Transverse colon (tissue), 4 donors: ENCODE measurements at regions not wholly inside any gene's neighbourhood (a gene's known extent, or its start where the extent isn't known, plus 50 kb on each side); places are given as distances from the start of the nearest gene placed in this dataset.

Experiments
- DNase-seq: peaks from one replicate; pipeline ENCODE4 v3.0.0-alpha.2; 2019
- H3K27ac ChIP-seq, 4 donors: fragments of 200-600 bp; sonication (generic); 2 replicates each; pipeline ENCODE4 v1.5.1; 2016 to 2018; ENCODE audit warnings: inconsistent platforms in 4 of 4
- H3K27me3 ChIP-seq: fragments of 200-600 bp; sonication (generic); 2 replicates; pipeline ENCODE4 v1.5.1; 2017; ENCODE audit warnings: inconsistent platforms
- H3K36me3 ChIP-seq, 4 donors: fragments of 200-600 bp; sonication (generic); 2 replicates each; pipeline ENCODE4 v1.5.1; 2017 to 2019; ENCODE audit warnings: inconsistent platforms in 4 of 4
- H3K4me1 ChIP-seq, 4 donors: fragments of 200-600 bp; sonication (generic); 2 replicates each; pipeline ENCODE4 v1.5.1; 2017 to 2020; ENCODE audit warnings: inconsistent platforms in 4 of 4
- H3K4me3 ChIP-seq, 4 donors: fragments of 200-600 bp; sonication (generic); 1 replicate in 1 of 4; 2 replicates in 3 of 4; pipeline versions ENCODE4 v1.5.1 to v1.6.1; 2017 to 2019; ENCODE audit warnings: inconsistent platforms in 4 of 4
- H3K9me3 ChIP-seq, 2 donors: fragments of 200-600 bp; sonication (generic); 2 replicates each; pipeline ENCODE4 v1.5.1; 2017 to 2019; ENCODE audit warnings: inconsistent platforms in 2 of 2
- CTCF ChIP-seq, 5 experiments: fragments of 200-600 bp in 3 of 5; fragments of 450-650 bp in 2 of 5; sonication (generic) in 3 of 5; IDR thresholded peaks; 1 replicate in 2 of 5; 2 replicates in 3 of 5; pipeline ENCODE4 v1.5.1; 2016 to 2017; ENCODE audit warnings: antibody characterized with exemption in 5 of 5, inconsistent platforms in 3 of 5, mild to moderate bottlenecking in 2 of 5, moderate library complexity in 1 of 5
- EP300 ChIP-seq: sonication (generic); formaldehyde crosslinking; IDR thresholded peaks from one replicate; pipeline ENCODE4 v1.6.1; 2017; ENCODE audit warnings: antibody characterized with exemption, low read depth
- POLR2A ChIP-seq: fragments of 450-650 bp; IDR thresholded peaks from one replicate; pipeline ENCODE4 v1.6.1; 2016; ENCODE audit warnings: antibody characterized with exemption, mild to moderate bottlenecking, moderate library complexity
- POLR2AphosphoS5 ChIP-seq, 3 donors: sonication (generic); formaldehyde crosslinking; IDR thresholded peaks; one replicate each; pipeline ENCODE4 v1.6.1; 2016; ENCODE audit warnings: antibody characterized with exemption in 3 of 3
- WGBS, 2 donors: methylation state at CpG; one replicate each; pipeline ENCODE4 v1.1.5; 2018; ENCODE audit warnings: low coverage in 1 of 2; 5-methylcytosine and 5-hydroxymethylcytosine counted together
- in situ Hi-C, 4 donors: fragments of 200-750 bp; cut with MboI; loops; one replicate each; pipeline versions ENCODE4 v1.15.0 to v1.15.1; 2017; ENCODE audit warnings: low sequenced_read_pairs in 3 of 4, low pct_ligation_motif_present in 1 of 4, low pct_unique_long_range_greater_than_20kb in 1 of 4
- intact Hi-C: fragments of 100-400 bp; cut with DNase I; formaldehyde crosslinking; loops from one replicate; pipeline ENCODE4 v1.15.1; 2023; ENCODE audit warnings: low total_unique reads

- H3K4me1 ChIP-seq, result no peaks in the 10 kb centered on the region
- H3K36me3 ChIP-seq, result no peaks in the 10 kb centered on the region
- WGBS, 2 donors, result 80 to 88% methylated on average over 1 of the region's 1 CpG
- H3K4me3 ChIP-seq, result no peak overlapping the region
- in situ Hi-C loops, result loop anchor here in 1 of 4 donors (25.0 kb wide), 1 partner anchor 813 kb away; no protein-coding TSS in a partner anchor
- intact Hi-C loops, result no loop called here
- H3K27me3 ChIP-seq, result no peaks in the 10 kb centered on the region
- no peak overlapping the region for H3K27ac ChIP-seq
- no peak for DNase-seq
- no peak for TF ChIP-seq POLR2AphosphoS5 (IDR thresholded peaks at IDR 0.05)
- TF ChIP-seq POLR2A, result no peak
- TF ChIP-seq EP300, result no peak
- TF ChIP-seq CTCF (IDR thresholded peaks at IDR 0.05), result no peak
- no peaks in the 10 kb centered on the region for H3K9me3 ChIP-seq
Observed at GRCh38 chr2:147098940-147099339, 745.9 kb upstream of the ACVR2A start.

- no peaks in the 10 kb centered on the region for H3K36me3 ChIP-seq
- H3K27me3 ChIP-seq, result no peaks in the 10 kb centered on the region
- H3K9me3 ChIP-seq, result no peaks in the 10 kb centered on the region
- intact Hi-C loops (no loop called here), in situ Hi-C loops (loop anchor here in 1 of 4 donors (25.0 kb wide), 1 partner anchor 815 kb away; no protein-coding TSS in a partner anchor)
- no peak overlapping the region for H3K27ac ChIP-seq
- no peak for DNase-seq
- H3K4me3 ChIP-seq, result no peak overlapping the region
- no peaks in the 10 kb centered on the region for H3K4me1 ChIP-seq
- TF ChIP-seq CTCF (IDR thresholded peaks at IDR 0.05), result no peak
- TF ChIP-seq EP300, result no peak
- TF ChIP-seq POLR2AphosphoS5 (IDR thresholded peaks at IDR 0.05), result no peak
- no peak for TF ChIP-seq POLR2A
Observed at GRCh38 chr2:147097747-147098146, 747.1 kb upstream of the ACVR2A start.

- no peaks in the 10 kb centered on the region for H3K9me3 ChIP-seq
- H3K27me3 ChIP-seq, result no peaks in the 10 kb centered on the region
- TF ChIP-seq EP300 (no peak), POLR2AphosphoS5 (IDR thresholded peaks at IDR 0.05) (no peak)
- H3K4me1 ChIP-seq, result no peaks in the 10 kb centered on the region
- H3K4me3 ChIP-seq, result no peak overlapping the region
- H3K27ac ChIP-seq, result no peak overlapping the region
- H3K36me3 ChIP-seq, result no peaks in the 10 kb centered on the region
- in situ Hi-C loops (loop anchor here in 1 of 4 donors (25.0 kb wide), 1 partner anchor 816 kb away; no protein-coding TSS in a partner anchor), intact Hi-C loops (no loop called here)
- no peak for DNase-seq
Observed at GRCh38 chr2:147096671-147097070, 748.2 kb upstream of the ACVR2A start.

- Histone ChIP-seq H3K9me3 (no peaks in the 10 kb centered on the region), H3K36me3 (no peaks in the 10 kb centered on the region), H3K27me3 (no peaks in the 10 kb centered on the region), H3K4me3 (no peak overlapping the region), H3K27ac (no peak overlapping the region), H3K4me1 (no peaks in the 10 kb centered on the region)
- DNase-seq, result no peak
- intact Hi-C loops (no loop called here), in situ Hi-C loops (loop anchor here in 1 of 4 donors (25.0 kb wide), 1 partner anchor 817 kb away; no protein-coding TSS in a partner anchor)
- TF ChIP-seq EP300 (no peak), CTCF (IDR thresholded peaks at IDR 0.05) (no peak), POLR2A (no peak), POLR2AphosphoS5 (IDR thresholded peaks at IDR 0.05) (no peak)
- WGBS, 2 donors, result 87 to 100% methylated on average over 2 of the region's 2 CpGs
Observed at GRCh38 chr2:147095376-147095775, 749.5 kb upstream of the ACVR2A start.

- H3K9me3 ChIP-seq, result no peaks in the 10 kb centered on the region
- 83 to 90% methylated on average over 4 of the region's 4 CpGs for WGBS, 2 donors
- in situ Hi-C loops (loop anchor here in 1 of 4 donors (25.0 kb wide), 1 partner anchor 818 kb away; no protein-coding TSS in a partner anchor), intact Hi-C loops (no loop called here)
- H3K27me3 ChIP-seq, result no peaks in the 10 kb centered on the region
- no peaks in the 10 kb centered on the region for H3K36me3 ChIP-seq
- H3K27ac ChIP-seq, result no peak overlapping the region
- H3K4me1 ChIP-seq, result no peaks in the 10 kb centered on the region
- H3K4me3 ChIP-seq, result no peak overlapping the region
- TF ChIP-seq CTCF (IDR thresholded peaks at IDR 0.05) (no peak), POLR2A (no peak), POLR2AphosphoS5 (IDR thresholded peaks at IDR 0.05) (no peak), EP300 (no peak)
- no peak for DNase-seq
Observed at GRCh38 chr2:147094077-147094476, 750.8 kb upstream of the ACVR2A start.
